ENCODE measurements at regions not wholly inside any gene's neighbourhood (a gene's known extent, or its start where the extent isn't known, plus 50 kb on each side); places are given as distances from the start of the nearest gene placed in this dataset.

- no peak for DNase-seq (ENCODE audit: low spot score)
Measured at GRCh38 chr20:50242548-50242862, 51.9 kb downstream of the CEBPB start.

GRCh38 chr20:50242863-50243609, 52.4 kb downstream of the CEBPB start:
- peak; percentile 83 for DNase-seq (ENCODE audit: low spot score)

- DNase-seq (ENCODE audit: low spot score): no peak
Measured at GRCh38 chr20:50243610-50244351, 53.2 kb downstream of the CEBPB start.

- DNase-seq (ENCODE audit: low spot score): peak; percentile 69
Measured at GRCh38 chr20:50244352-50245149, 53.9 kb downstream of the CEBPB start.

GRCh38 chr20:50245498-50246366, 55.1 kb downstream of the CEBPB start:
- peak; percentile 49 for DNase-seq (ENCODE audit: low spot score)

GRCh38 chr20:50246367-50247195, 56.0 kb downstream of the CEBPB start:
- peak; percentile 25 for DNase-seq (ENCODE audit: low spot score)

GRCh38 chr20:50247196-50248094, 56.8 kb downstream of the CEBPB start:
- DNase-seq (ENCODE audit: low spot score): no peak

- DNase-seq (ENCODE audit: low spot score): peak; percentile 39
Measured at GRCh38 chr20:50248104-50248641, 57.5 kb downstream of the CEBPB start.

- no peak for DNase-seq (ENCODE audit: low spot score)
Measured at GRCh38 chr20:50249447-50250388, 59.1 kb downstream of the CEBPB start.

- DNase-seq (ENCODE audit: low spot score): no peak
Measured at GRCh38 chr20:50250679-50251382, 60.2 kb downstream of the CEBPB start.

GRCh38 chr20:50251383-50251748, 60.7 kb downstream of the CEBPB start:
- no peak for DNase-seq (ENCODE audit: low spot score)

GRCh38 chr20:50251992-50252511, 61.4 kb downstream of the CEBPB start:
- peak; percentile 78 for DNase-seq (ENCODE audit: low spot score)

GRCh38 chr20:50252701-50253100, 62.1 kb downstream of the CEBPB start:
- DNase-seq (ENCODE audit: low spot score): peak; percentile 24

GRCh38 chr20:50253101-50253500, 62.5 kb downstream of the CEBPB start:
- no peak for DNase-seq (ENCODE audit: low spot score)

GRCh38 chr20:50254466-50255079, 63.9 kb downstream of the CEBPB start:
- no peak for DNase-seq (ENCODE audit: low spot score)

GRCh38 chr20:50256577-50256976, 65.9 kb downstream of the CEBPB start:
- no peak for DNase-seq (ENCODE audit: low spot score)

GRCh38 chr20:50257860-50258259, 67.2 kb downstream of the CEBPB start:
- DNase-seq (ENCODE audit: low spot score): no peak
